ENCODE measurements at regions not wholly inside any gene's neighbourhood (a gene's known extent, or its start where the extent isn't known, plus 50 kb on each side); places are given as distances from the start of the nearest gene placed in this dataset.

- FAIRE-seq (no peak), DNase-seq (no peak)
- Histone ChIP-seq H3K36me3 (ENCODE audit: control insufficient read depth in 2 of 3, insufficient read depth in 3 of 3, low read length in 3 of 3) (no peaks in the 10 kb centered on the region), H3K4me1 (ENCODE audit: control insufficient read depth in 2 of 3, insufficient read depth in 2 of 3, low read depth in 1 of 3, low read length in 3 of 3) (no peaks in the 10 kb centered on the region), H3K4me3 (ENCODE audit: low read length in 3 of 3) (no peak overlapping the region), H3K27ac (ENCODE audit: low read depth in 2 of 2, low read length in 2 of 2) (no peak overlapping the region), H3K9me3 (ENCODE audit: control insufficient read depth in 2 of 3, insufficient read depth in 1 of 3, low read length in 3 of 3) (no peaks in the 10 kb centered on the region), H3K27me3 (ENCODE audit: control insufficient read depth, insufficient read depth, low read length) (no peaks in the 10 kb centered on the region), H3K9ac (ENCODE audit: low read length in 3 of 3) (no peak overlapping the region)
- TF ChIP-seq CTCF (IDR thresholded peaks at IDR 0.05; ENCODE audit: borderline replicate concordance, extremely low read depth, insufficient read depth), result no peak
- intact Hi-C loops (cut with DNase I), result no loop called here
Measured at GRCh38 chr2:55751966-55752365, 58.3 kb upstream of the PNPT1 start.

GRCh38 chr2:55743583-55743982 lies 49.9 kb upstream of the PNPT1 start:
- intact Hi-C loops (cut with DNase I), result no loop called here
- Histone ChIP-seq H3K27ac (ENCODE audit: low read depth in 2 of 2, low read length in 2 of 2) (no peak overlapping the region), H3K36me3 (ENCODE audit: control insufficient read depth in 2 of 3, insufficient read depth in 3 of 3, low read length in 3 of 3) (no peaks in the 10 kb centered on the region), H3K9ac (ENCODE audit: low read length in 3 of 3) (no peak overlapping the region), H3K9me3 (ENCODE audit: control insufficient read depth in 2 of 3, insufficient read depth in 1 of 3, low read length in 3 of 3) (no peaks in the 10 kb centered on the region), H3K4me1 (ENCODE audit: control insufficient read depth in 2 of 3, insufficient read depth in 2 of 3, low read depth in 1 of 3, low read length in 3 of 3) (no peaks in the 10 kb centered on the region), H3K4me3 (ENCODE audit: low read length in 3 of 3) (no peak overlapping the region), H3K27me3 (ENCODE audit: control insufficient read depth, insufficient read depth, low read length) (no peaks in the 10 kb centered on the region)
- no peak for FAIRE-seq
- no peak for TF ChIP-seq CTCF (IDR thresholded peaks at IDR 0.05; ENCODE audit: borderline replicate concordance, extremely low read depth, insufficient read depth)
- no peak for DNase-seq

Measured in kidney (tissue), 13 donors.